ENCODE measurements at regions not wholly inside any gene's neighbourhood (a gene's known extent, or its start where the extent isn't known, plus 50 kb on each side); places are given as distances from the start of the nearest gene placed in this dataset.

DNA sequence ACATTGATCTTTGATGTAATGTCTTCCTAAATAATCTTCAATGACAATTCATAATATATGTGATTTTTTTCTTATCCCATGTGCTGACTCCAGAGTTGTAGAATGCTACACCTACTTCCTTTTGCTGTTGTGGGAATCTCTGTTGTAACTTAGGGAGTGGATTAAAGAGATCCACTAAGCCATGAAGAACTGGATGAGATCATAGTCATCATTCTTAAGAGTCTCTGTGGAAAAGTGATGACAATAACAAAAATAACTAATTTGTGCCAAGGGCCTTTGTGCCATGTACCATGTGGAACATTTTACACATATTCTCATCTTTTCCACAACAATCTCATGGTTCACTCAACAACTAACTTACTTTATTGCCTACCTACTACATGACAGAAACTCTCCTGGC lies 162.9 kb upstream of the PDZRN3 start:
- TF ChIP-seq POLR2A (IDR thresholded peaks at IDR 0.05; ENCODE audit: low read length) (no peak), GATA1 (IDR thresholded peaks at IDR 0.05; ENCODE audit: low read depth, low read length) (no peak)
